NCI-H1105 treated with DMSO at 0.1 percent for 48 hours (cell line): ENCODE measurements at regions not wholly inside any gene's neighbourhood (a gene's known extent, or its start where the extent isn't known, plus 50 kb on each side); places are given as distances from the start of the nearest gene placed in this dataset.

Experiments used
- DNase-seq: peaks from one replicate; lab custom pipeline; 2025; lab: John Stamatoyannopoulos, UW

DNA sequence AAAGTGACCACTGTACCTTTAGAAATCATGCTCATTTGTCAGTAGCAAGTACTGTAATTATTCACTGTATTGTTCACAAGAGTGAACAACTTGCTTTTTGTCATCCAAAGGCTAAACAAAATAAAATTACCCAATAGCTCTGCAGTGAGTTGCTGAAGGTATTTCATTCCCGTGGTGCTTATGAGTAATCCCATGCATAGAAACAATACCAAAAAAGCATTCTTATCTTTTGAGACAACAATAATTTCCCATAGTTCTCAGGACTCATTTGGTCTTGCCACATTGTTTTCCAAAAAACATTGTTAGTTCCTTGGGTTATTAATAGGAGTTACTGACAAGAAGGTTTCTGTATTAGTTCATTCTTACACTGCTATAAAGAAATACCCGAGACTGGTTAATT lies 503.2 kb upstream of the FAM98A start:
- DNase-seq, result no peak

DNA sequence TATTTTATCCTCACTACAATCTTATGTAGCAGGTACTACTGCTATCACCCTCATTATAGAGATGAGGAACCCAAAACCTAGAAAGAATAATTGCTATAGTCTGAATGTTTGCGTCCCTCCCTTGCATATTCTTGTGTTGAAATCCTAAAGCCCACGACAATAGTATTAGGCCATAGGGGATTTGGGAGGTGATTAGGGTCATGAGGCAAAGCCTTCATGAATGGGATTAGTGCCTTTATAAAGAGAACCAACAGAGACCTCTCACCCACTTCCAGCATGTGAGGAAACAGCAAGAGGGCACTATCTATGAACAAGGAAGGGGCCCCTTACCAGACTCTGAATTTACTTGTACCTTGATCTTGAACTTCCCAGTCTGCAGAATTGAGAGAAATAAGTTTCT lies 500.3 kb upstream of the FAM98A start:
- DNase-seq, result no peak

GRCh38 chr2:34098256-34098655 lies 499.2 kb upstream of the FAM98A start:
- no peak for DNase-seq

DNA sequence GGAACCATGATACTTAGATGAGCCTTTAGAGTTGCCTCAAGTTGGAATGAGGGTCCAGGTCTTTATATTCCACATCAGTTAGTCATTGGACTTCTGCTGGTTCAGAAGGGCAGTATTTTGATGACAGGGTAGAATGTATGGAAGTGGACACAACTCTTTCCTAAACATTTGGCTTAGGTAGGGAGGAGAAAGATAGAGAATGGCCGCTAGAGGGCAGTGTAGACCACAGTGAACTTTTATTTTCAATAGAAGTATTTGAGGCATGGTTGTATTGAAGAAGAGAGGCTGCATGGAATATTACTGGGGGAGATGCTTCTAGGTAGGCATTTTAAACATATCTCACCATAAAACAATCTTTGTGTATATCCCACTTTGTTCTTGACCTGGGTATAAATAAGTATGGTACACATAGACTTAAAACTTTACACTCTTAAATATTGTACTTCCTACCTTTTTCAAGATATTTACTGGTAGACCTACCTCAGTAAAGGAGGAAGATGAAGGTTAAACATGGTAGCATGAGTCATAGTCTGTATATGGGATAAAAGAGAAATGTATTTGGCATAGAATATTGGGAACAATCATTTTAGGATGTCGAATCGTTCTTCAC lies 497.6 kb upstream of the FAM98A start:
- DNase-seq, result peak; percentile 41

- no peak for DNase-seq
Measured at GRCh38 chr2:34093790-34094189, 494.7 kb upstream of the FAM98A start.

DNA sequence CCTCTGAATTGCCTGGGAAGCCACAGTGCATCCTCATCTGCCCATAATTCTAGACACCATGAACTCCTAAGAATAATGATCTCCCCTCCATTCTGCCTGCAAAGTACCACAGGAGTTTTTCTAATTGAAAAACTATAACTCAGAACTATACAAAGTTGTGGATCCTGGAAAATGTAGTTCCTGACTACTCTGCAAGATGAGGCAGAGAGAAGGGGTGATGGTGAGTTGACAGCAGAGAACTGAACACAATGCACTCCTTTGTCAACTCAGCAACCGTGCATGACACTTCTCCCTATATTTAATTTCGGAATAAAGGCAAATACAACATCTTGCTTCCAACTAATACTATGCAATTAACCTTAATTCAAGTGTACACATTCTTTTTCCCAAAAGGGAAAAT lies 471.1 kb upstream of the FAM98A start:
- no peak for DNase-seq

- no peak for DNase-seq
Measured at GRCh38 chr2:34069604-34070003, 470.5 kb upstream of the FAM98A start.

- DNase-seq, result no peak
Measured at GRCh38 chr2:34050413-34050812, 451.3 kb upstream of the FAM98A start.

DNA sequence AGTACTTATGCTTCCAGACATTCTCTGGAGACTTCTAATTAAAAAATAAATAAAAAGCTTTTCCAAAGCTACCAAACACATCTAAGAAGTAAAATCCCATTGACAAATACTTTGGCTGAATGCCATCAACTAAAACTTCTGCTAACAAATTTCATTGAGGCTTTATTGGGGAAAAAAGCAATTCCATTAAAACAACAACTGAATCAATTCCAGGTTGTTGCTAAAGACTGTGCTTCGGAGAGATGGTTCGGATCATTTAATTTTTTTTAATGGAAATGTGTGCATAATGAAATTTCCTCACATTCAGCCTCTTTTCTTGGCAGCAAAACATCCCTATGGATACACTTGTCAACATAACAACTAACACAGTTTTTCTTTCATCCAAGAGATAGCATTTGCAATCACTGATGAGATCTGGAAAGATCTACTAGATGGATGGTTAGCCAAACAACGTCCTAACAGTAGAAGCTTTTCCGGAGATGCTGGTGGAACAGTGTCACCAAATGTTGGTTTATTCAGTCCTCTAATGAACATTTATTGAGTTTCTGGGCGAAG lies 446.1 kb upstream of the FAM98A start:
- no peak for DNase-seq

DNA sequence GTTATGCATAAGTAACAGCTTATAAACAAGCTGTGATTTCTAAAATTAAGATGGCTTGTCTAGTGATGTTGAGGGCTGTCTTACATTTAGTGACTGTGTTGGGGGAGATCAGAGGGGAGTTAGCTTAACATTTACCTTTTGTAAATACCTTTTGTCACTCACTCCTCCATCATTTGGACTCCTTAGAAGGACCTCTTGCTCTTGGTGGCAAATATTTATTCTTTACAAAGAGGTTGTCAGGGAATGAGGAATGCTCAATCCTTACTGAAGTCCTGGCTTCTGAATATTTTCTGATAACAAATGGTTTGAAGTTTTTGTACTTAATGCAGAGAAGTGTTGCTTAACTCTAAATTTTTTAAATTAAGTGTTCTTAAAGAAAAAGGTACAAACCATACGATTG lies 438.8 kb upstream of the FAM98A start:
- DNase-seq, result no peak

GRCh38 chr2:34037157-34037556 lies 438.1 kb upstream of the FAM98A start:
- no peak for DNase-seq

GRCh38 chr2:34031097-34031496 lies 432.0 kb upstream of the FAM98A start:
- no peak for DNase-seq

GRCh38 chr2:34030273-34030672 lies 431.2 kb upstream of the FAM98A start:
- DNase-seq, result no peak

DNA sequence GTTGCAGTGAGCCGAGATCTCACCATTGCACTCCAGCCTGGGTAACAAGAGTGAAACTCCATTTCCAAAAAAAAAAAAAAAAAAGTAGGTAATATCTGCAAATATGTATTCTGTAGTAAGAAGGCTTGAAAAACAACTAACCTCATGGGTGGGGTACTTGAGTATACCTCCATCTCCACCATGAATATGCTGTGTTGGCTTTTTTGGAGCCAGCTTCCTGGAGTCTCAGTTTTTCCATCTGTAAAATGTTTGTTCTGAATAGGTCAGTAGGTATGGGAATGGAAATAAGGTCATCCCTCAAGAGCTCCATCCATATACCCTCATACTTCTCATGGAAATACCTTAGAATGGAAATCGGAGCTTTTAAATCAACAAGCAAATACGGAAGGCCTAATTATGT lies 430.0 kb upstream of the FAM98A start:
- no peak for DNase-seq

- DNase-seq, result no peak
Measured at GRCh38 chr2:34025196-34025595, 426.1 kb upstream of the FAM98A start.

GRCh38 chr2:34012715-34013302 lies 413.7 kb upstream of the FAM98A start:
- DNase-seq, result peak; percentile 8

DNA sequence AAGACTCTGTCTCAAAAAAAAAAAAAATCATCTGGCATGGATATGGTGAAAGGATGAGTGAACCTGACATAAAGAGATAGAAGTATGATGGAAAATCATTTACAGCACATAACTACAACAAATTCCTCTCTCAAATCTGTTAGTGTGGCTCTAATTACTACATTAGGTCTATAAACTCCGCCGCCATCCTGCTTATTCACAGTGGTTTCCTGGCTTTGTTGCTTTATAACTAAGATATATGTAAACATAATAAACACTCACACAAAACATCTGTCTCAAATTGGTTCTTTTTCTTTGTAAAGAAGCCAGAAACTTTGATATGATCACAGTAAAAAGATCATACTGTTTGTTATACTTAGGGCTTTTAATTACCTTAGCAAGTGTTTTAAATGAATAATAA lies 412.6 kb upstream of the FAM98A start:
- no peak for DNase-seq

GRCh38 chr2:34005901-34006300 lies 406.8 kb upstream of the FAM98A start:
- no peak for DNase-seq

DNA sequence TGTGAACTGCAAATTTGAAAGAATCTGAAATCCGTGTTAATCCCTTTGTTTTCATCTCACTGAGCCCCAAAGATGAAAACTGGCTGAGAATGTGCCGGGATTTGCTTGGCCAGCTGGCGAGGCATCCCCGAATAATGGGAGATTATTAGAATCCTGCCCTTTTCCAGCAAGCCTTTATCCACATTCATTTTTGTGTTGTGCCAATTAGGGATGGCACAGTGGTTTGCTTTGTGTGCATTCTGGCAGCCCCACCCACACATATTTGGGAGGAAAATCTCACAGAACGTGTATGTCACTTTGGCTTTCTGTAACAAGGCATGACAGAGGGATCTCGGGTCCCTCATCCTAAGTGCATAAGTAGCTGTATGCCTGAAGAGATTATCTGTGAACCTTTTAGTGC lies 405.8 kb upstream of the FAM98A start:
- no peak for DNase-seq

DNA sequence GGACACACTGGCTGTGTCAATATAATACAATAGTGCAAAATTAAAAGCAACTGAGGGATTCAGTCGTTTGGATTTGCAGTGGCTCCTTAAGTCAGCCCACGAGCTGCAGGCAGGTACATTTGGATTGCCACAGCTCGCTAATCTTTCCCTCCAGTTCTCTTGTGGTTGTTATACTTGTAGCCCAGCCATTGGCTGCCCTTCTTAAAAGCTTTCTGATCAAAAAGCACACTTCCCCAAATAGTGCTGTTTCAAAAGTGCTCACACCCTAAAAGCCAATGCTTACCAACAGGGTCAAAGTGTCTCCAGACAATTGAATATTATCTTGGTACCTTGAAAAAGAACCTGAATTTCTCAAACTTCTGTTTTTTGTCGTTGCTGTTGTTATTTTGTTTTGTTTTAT lies 404.7 kb upstream of the FAM98A start:
- no peak for DNase-seq

DNA sequence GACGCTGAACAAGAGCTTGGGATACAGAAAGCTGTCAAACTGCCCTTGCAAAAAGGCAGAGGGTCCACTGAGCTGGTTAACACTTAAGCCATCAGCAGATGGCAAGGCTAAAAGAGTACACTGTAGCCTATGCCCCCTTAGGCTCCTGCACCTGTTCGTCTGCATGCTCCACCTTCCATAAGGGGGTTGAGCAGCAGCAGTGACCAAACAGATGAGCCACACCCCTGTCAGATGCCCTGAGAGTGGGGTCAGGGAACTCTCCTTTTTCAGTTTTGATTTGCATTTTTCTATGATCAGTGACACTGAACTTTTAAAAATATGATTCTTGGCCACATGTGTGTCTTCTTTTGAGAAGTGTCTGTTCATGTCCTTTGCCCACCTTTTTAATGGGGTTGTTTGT lies 402.5 kb upstream of the FAM98A start:
- no peak for DNase-seq

- no peak for DNase-seq
Measured at GRCh38 chr2:33984131-33984530, 385.0 kb upstream of the FAM98A start.

DNA sequence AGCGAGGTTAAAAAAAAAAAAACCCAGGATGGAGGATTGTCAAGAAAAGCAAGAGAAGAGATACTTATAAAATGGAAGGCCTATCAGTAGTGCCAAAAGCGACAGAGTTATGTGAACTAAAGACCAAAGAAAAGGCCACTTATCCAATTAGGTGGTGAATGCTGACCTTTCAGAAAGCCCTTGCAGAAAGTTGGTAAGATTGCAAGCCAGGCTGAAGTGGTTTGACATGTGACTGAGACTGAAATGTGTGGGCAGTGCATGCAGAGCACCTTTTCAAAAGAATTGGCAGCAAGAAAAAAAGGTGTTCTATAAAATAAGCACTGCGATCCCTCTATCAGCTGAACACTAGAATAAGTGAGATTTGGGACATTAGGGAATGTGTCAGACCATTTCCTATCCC lies 379.4 kb upstream of the FAM98A start:
- no peak for DNase-seq

GRCh38 chr2:33975498-33975897 lies 376.4 kb upstream of the FAM98A start:
- no peak for DNase-seq
